Spleen (tissue), 7 donors: ENCODE measurements at regions not wholly inside any gene's neighbourhood (a gene's known extent, or its start where the extent isn't known, plus 50 kb on each side); places are given as distances from the start of the nearest gene placed in this dataset.

ENCODE experiments used
- POLR2A ChIP-seq, 3 donors: fragments of 450-650 bp; IDR thresholded peaks; one replicate each; pipeline ENCODE4 v1.5.1; 2017; ENCODE audit warnings: antibody characterized with exemption in 3 of 3, mild to moderate bottlenecking in 1 of 3
- TF ChIP-seq, protein P1 (sequence below), 11 experiments: fragments of 200-600 bp in 7 of 11; fragments of 450-650 bp in 4 of 11; sonication (generic) in 4 of 11; IDR thresholded peaks in 8 of 11; conservative IDR thresholded peaks in 3 of 11; 1 replicate in 7 of 11; 2 replicates in 4 of 11; pipeline versions ENCODE4 v1.4.0 to v1.8.0; 2016 to 2021; ENCODE audit warnings: antibody characterized with exemption in 11 of 11, inconsistent platforms in 4 of 11, mild to moderate bottlenecking in 1 of 11
- donor health status: DM: no; HTN: no; CAD: no; lungs with moderate emphysema.
- donor health status: DM: no; HTN: no; CAD: no.
- donor health status: DM: no; HTN: no; CAD: no.

DNA sequence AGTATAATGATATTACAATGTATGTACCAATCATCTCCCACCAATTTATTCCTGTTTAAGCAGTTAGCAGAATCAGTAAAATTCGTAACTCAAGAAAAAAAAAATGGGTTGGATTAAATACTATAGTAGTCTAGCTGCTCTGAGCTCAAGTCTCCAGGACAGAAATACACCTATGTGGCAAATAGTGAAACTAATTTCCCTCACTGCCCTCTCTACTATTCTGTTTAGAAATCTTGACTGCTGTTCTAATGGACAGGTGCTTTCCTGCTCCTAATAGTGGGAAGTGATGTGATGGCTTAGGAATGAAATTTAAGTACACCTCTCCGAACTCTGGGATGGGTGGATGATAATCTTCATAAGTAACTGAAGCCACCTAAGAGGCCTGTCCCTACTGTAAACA is 175.7 kb downstream of the KCNJ2 start:
- TF ChIP-seq, protein P1, sequence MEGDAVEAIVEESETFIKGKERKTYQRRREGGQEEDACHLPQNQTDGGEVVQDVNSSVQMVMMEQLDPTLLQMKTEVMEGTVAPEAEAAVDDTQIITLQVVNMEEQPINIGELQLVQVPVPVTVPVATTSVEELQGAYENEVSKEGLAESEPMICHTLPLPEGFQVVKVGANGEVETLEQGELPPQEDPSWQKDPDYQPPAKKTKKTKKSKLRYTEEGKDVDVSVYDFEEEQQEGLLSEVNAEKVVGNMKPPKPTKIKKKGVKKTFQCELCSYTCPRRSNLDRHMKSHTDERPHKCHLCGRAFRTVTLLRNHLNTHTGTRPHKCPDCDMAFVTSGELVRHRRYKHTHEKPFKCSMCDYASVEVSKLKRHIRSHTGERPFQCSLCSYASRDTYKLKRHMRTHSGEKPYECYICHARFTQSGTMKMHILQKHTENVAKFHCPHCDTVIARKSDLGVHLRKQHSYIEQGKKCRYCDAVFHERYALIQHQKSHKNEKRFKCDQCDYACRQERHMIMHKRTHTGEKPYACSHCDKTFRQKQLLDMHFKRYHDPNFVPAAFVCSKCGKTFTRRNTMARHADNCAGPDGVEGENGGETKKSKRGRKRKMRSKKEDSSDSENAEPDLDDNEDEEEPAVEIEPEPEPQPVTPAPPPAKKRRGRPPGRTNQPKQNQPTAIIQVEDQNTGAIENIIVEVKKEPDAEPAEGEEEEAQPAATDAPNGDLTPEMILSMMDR (IDR thresholded peaks at IDR 0.05 in 8 of 11, conservative IDR thresholded peaks at IDR 0.05 in 3 of 11), result no peak
- no peak for TF ChIP-seq POLR2A (IDR thresholded peaks at IDR 0.05)
